HL-60 (cell line): ENCODE measurements at regions not wholly inside any gene's neighbourhood (a gene's known extent, or its start where the extent isn't known, plus 50 kb on each side); places are given as distances from the start of the nearest gene placed in this dataset.

Source experiments
- CTCF ChIP-seq: IDR thresholded peaks from one replicate; pipeline ENCODE4 v1.5.1; 2011; ENCODE audit warnings: low read length, control low read depth, inconsistent platforms; ENCODE audit not compliant: insufficient read depth
- GABPA ChIP-seq: IDR thresholded peaks from 2 replicates; pipeline ENCODE4 v1.6.1; 2012; ENCODE audit warnings: low read depth
- POLR2AphosphoS5 ChIP-seq: IDR thresholded peaks from 2 replicates; pipeline ENCODE4 v1.6.1; 2012; ENCODE audit warnings: low read depth
- SPI1 ChIP-seq: IDR thresholded peaks from 2 replicates; pipeline ENCODE4 v1.6.1; 2012; ENCODE audit warnings: low read depth, mild to moderate bottlenecking, borderline replicate concordance
- TF ChIP-seq, protein P1 (sequence below): IDR thresholded peaks from 2 replicates; pipeline ENCODE4 v1.6.1; 2012; ENCODE audit warnings: low read depth; ENCODE audit not compliant: insufficient replicate concordance

- TF ChIP-seq POLR2AphosphoS5 (no peak), CTCF (no peak), GABPA (no peak), SPI1 (no peak)
- TF ChIP-seq, protein P1, sequence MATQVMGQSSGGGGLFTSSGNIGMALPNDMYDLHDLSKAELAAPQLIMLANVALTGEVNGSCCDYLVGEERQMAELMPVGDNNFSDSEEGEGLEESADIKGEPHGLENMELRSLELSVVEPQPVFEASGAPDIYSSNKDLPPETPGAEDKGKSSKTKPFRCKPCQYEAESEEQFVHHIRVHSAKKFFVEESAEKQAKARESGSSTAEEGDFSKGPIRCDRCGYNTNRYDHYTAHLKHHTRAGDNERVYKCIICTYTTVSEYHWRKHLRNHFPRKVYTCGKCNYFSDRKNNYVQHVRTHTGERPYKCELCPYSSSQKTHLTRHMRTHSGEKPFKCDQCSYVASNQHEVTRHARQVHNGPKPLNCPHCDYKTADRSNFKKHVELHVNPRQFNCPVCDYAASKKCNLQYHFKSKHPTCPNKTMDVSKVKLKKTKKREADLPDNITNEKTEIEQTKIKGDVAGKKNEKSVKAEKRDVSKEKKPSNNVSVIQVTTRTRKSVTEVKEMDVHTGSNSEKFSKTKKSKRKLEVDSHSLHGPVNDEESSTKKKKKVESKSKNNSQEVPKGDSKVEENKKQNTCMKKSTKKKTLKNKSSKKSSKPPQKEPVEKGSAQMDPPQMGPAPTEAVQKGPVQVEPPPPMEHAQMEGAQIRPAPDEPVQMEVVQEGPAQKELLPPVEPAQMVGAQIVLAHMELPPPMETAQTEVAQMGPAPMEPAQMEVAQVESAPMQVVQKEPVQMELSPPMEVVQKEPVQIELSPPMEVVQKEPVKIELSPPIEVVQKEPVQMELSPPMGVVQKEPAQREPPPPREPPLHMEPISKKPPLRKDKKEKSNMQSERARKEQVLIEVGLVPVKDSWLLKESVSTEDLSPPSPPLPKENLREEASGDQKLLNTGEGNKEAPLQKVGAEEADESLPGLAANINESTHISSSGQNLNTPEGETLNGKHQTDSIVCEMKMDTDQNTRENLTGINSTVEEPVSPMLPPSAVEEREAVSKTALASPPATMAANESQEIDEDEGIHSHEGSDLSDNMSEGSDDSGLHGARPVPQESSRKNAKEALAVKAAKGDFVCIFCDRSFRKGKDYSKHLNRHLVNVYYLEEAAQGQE = no peak
Measured at GRCh38 chr13:73757481-73758233, 376.5 kb downstream of the KLF12 start.
